Thyroid gland (tissue), 4 donors: ENCODE measurements at regions not wholly inside any gene's neighbourhood (a gene's known extent, or its start where the extent isn't known, plus 50 kb on each side); places are given as distances from the start of the nearest gene placed in this dataset.

Experiments used
- DNase-seq, 2 donors: peaks; one replicate each; pipeline ENCODE4 v3.0.0-alpha.2; 2019
- H3K27ac ChIP-seq, 3 donors: fragments of 200-600 bp; sonication (generic); 1 replicate in 2 of 3; 2 replicates in 1 of 3; pipeline ENCODE4 v1.5.1; 2016 to 2019; ENCODE audit warnings: mild to moderate bottlenecking in 1 of 3, moderate library complexity in 1 of 3
- H3K27me3 ChIP-seq: fragments of 200-600 bp; sonication (generic); one replicate; pipeline ENCODE4 v1.5.1; 2019
- H3K36me3 ChIP-seq, 2 donors: fragments of 200-600 bp; sonication (generic); one replicate each; pipeline ENCODE4 v1.5.1; 2016 to 2019
- H3K4me1 ChIP-seq, 2 donors: fragments of 200-600 bp; sonication (generic); one replicate each; pipeline ENCODE4 v1.5.1; 2017 to 2019
- H3K4me3 ChIP-seq, 3 donors: fragments of 200-600 bp; sonication (generic); replicated peaks in 1 of 3; 1 replicate in 2 of 3; 2 replicates in 1 of 3; pipeline ENCODE4 v1.5.1; 2016; ENCODE audit warnings: mild to moderate bottlenecking in 1 of 3
- H3K9me3 ChIP-seq: fragments of 200-600 bp; sonication (generic); one replicate; pipeline ENCODE4 v1.5.1; 2017
- CTCF ChIP-seq, 6 experiments: fragments of 200-600 bp in 3 of 6; fragments of 450-650 bp in 3 of 6; sonication (generic) in 3 of 6; IDR thresholded peaks; one replicate each; pipeline ENCODE4 v1.5.1; 2016 to 2019; ENCODE audit warnings: antibody characterized with exemption in 6 of 6, mild to moderate bottlenecking in 2 of 6, inconsistent platforms in 1 of 6, moderate library complexity in 1 of 6
- POLR2A ChIP-seq, 2 donors: fragments of 450-650 bp; IDR thresholded peaks; one replicate each; pipeline ENCODE4 v1.6.1; 2017; ENCODE audit warnings: antibody characterized with exemption in 2 of 2, mild to moderate bottlenecking in 2 of 2, moderate library complexity in 1 of 2
- WGBS, 2 donors: methylation state at CpG; one replicate each; pipeline ENCODE4 v1.1.5; 2017; 5-methylcytosine and 5-hydroxymethylcytosine counted together
- intact Hi-C: fragments of 100-400 bp; cut with DNase I; formaldehyde crosslinking; loops from one replicate; pipeline ENCODE4 v1.15.1; 2023

DNA sequence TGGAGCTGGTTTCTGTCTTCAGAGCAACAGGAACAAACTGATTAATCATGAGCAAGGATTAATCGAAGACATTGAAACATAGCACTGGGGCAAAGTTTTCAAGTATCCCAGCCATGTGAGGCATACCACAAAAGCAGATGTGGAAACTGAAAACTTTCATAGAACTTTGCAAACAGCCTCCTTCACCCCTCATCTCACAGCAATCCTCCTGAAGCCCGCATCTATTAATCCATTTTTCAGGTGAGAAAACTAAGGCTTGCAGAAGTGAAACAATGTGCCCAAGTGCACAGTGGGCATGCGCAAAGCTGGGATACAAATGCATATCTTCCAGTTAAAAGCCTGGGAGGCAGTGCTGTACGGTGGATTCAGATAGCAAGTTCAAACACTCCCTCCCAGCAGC is 58.6 kb upstream of the HMGXB4 start:
- intact Hi-C loops: no loop called here
- H3K27ac ChIP-seq: no peak overlapping the region
- TF ChIP-seq POLR2A (IDR thresholded peaks at IDR 0.05) (no peak), CTCF (IDR thresholded peaks at IDR 0.05) (no peak)

GRCh38 chr22:35202376-35202775 is 54.9 kb upstream of the HMGXB4 start:
- Histone ChIP-seq H3K4me1 (no peaks in the 10 kb centered on the region), H3K9me3 (no peaks in the 10 kb centered on the region), H3K36me3 (no peaks in the 10 kb centered on the region), H3K27ac (no peak overlapping the region), H3K27me3 (no peaks in the 10 kb centered on the region), H3K4me3 (no peak overlapping the region)
- no peak for DNase-seq
- TF ChIP-seq POLR2A (IDR thresholded peaks at IDR 0.05) (no peak), CTCF (IDR thresholded peaks at IDR 0.05) (no peak)
- intact Hi-C loops: no loop called here

More for the DNA sequence above, 58.6 kb upstream of the HMGXB4 start:
- no peaks in the 10 kb centered on the region for H3K36me3 ChIP-seq
- H3K9me3 ChIP-seq: no peaks in the 10 kb centered on the region
- 72 to 79% methylated on average over 4 of the region's 4 CpGs for WGBS, 2 donors
- H3K4me1 ChIP-seq: no peaks in the 10 kb centered on the region
- no peak for DNase-seq
- H3K4me3 ChIP-seq: no peak overlapping the region
- H3K27me3 ChIP-seq: no peaks in the 10 kb centered on the region

- DNase-seq: no peak
- TF ChIP-seq CTCF (IDR thresholded peaks at IDR 0.05): no peak
- TF ChIP-seq POLR2A (IDR thresholded peaks at IDR 0.05): no peak
- Histone ChIP-seq H3K27me3 (no peaks in the 10 kb centered on the region), H3K4me3 (no peak overlapping the region), H3K36me3 (no peaks in the 10 kb centered on the region), H3K4me1 (no peaks in the 10 kb centered on the region), H3K27ac (no peak overlapping the region), H3K9me3 (no peaks in the 10 kb centered on the region)
- 85 to 89% methylated on average over 2 of the region's 2 CpGs for WGBS, 2 donors
- intact Hi-C loops: no loop called here
Observed at GRCh38 chr22:35203583-35203982, 53.7 kb upstream of the HMGXB4 start.

DNA sequence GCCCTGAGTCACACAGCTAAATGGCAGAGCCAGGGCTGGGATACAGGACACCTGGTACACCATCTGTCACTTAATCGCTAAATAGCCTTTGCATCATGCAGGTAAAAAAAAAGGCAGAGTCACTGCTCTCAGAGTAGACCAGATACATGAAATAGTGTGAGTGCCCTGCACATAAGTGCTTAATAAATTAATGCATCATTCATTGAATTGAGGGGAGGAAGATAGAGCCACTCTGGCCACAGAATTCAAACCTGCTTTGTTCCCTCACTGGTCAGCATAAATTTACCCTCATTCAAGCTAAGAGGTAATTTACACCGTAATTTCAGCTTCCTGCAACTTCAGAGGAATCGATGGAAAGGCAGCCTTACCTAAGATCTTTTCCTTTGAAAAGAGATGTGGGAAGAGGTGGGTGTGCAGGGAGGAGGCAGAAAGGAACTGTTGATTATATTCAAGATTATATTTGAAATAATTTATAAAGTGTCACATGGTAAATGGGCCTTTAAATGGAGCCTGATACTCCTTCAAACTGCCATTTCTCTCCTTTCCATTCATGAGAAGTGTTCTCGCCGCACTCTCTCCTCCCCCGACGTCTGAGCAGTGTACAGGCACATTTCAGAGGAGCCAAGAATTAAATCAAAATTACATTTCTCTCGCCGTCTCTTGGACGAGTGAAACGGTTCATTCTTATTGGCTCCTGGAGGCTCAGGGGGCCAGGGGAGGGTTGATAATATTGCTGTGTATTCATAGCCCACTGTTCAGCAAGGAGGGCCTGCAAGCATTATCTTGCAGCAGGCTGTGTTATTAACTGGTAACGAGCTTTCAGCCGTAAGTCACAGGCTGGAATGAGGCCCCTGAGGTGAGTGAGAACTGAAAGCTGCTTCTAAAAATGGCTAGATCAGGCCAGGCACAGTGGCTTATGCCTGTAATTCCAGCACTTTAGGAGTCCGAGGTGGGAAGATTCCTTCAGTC is 52.2 kb upstream of the HMGXB4 start:
- Histone ChIP-seq H3K36me3 (no peaks in the 10 kb centered on the region), H3K4me1 (no peaks in the 10 kb centered on the region), H3K4me3 (no peak overlapping the region), H3K9me3 (no peaks in the 10 kb centered on the region), H3K27ac (no peak overlapping the region), H3K27me3 (no peaks in the 10 kb centered on the region)
- no peak for TF ChIP-seq CTCF (IDR thresholded peaks at IDR 0.05)
- TF ChIP-seq POLR2A (IDR thresholded peaks at IDR 0.05): no peak
- WGBS, 2 donors: 52 to 57% methylated on average over 14 of the region's 14 CpGs
- DNase-seq: no peak
- intact Hi-C loops: no loop called here

- TF ChIP-seq CTCF (IDR thresholded peaks at IDR 0.05) (no peak), POLR2A (IDR thresholded peaks at IDR 0.05) (no peak)
- Histone ChIP-seq H3K36me3 (no peaks in the 10 kb centered on the region), H3K27ac (no peak overlapping the region), H3K27me3 (no peaks in the 10 kb centered on the region), H3K4me3 (no peak overlapping the region), H3K9me3 (no peaks in the 10 kb centered on the region), H3K4me1 (no peaks in the 10 kb centered on the region)
- WGBS, 2 donors: 27 to 38% methylated on average over 5 of the region's 5 CpGs
- DNase-seq: no peak
- intact Hi-C loops: no loop called here
Observed at GRCh38 chr22:35205961-35206360, 51.3 kb upstream of the HMGXB4 start.
